Endometrial microvascular endothelial cells (primary cell): ENCODE measurements at regions not wholly inside any gene's neighbourhood (a gene's known extent, or its start where the extent isn't known, plus 50 kb on each side); places are given as distances from the start of the nearest gene placed in this dataset.

ENCODE experiments used
- in situ Hi-C: cut with HindIII; loops from 2 replicates; pipeline ENCODE4 v1.10.0; 2017; ENCODE audit warnings: low sequenced_read_pairs, low pct_unique_long_range_greater_than_20kb; ENCODE audit errors: inconsistent ontology term

- in situ Hi-C loops: no loop called here
Measured at GRCh38 chr2:40507432-40507831, 55.5 kb upstream of the SLC8A1 start.

- in situ Hi-C loops: no loop called here
Measured at GRCh38 chr2:40510304-40510703, 58.4 kb upstream of the SLC8A1 start.

GRCh38 chr2:40511661-40512213, 59.8 kb upstream of the SLC8A1 start:
- in situ Hi-C loops: no loop called here

- in situ Hi-C loops: no loop called here
Measured at GRCh38 chr2:40512256-40512655, 60.4 kb upstream of the SLC8A1 start.

DNA sequence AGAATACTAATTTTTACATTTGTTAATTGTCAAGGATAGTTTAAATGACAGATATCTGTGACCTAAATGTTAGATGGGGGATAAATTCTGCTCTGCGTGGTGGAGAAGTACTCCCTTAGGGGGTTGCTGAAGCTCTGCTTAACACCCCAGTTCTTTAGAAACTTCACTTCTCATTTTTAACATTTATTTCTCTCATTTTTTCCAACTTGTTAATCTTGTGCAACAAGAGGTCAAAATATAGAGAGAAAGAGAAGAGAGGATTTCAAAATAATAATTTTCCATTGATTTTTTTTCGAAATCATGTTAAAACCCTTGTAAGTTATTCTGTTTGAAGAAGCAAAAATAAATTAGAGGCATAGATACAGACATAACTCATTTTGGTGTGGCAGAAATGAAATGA, 61.3 kb upstream of the SLC8A1 start:
- in situ Hi-C loops: no loop called here

DNA sequence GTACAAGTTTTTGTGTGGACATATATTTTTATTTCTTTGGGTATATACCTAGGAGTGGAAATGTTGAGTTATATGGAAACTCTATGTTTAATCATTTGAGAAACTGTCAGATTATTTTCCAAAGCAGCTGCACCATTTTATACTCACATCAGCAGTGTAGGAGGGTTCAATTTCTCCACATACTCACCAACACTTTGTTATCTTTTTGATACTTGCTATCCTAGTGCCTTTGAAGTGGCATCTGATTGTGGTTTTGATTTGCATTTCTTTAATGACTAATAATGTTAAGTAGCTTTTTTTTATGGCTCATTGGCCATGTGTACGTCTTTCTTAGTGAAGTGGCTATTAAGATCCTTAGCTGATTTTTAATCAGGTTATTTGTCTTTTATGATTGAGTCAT, 64.7 kb upstream of the SLC8A1 start:
- in situ Hi-C loops: no loop called here

DNA sequence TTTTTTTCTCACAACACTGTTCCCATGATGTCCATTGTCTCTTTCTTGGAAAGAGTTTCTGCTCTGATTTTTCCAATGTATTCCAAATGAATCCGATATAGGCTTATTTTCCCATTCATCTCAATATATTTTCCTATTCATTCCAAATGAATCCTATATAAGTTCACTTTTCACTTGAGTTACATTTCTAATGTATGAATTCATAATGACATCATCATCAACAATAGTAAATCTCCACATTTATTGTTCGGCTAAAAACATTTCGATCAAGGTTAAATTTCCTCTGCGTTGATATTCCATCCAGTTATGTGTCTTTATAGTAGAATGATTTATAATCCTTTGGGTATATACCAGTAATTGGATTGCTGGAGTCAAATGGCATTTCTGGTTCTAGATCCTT, 76.7 kb upstream of the SLC8A1 start:
- in situ Hi-C loops: no loop called here

DNA sequence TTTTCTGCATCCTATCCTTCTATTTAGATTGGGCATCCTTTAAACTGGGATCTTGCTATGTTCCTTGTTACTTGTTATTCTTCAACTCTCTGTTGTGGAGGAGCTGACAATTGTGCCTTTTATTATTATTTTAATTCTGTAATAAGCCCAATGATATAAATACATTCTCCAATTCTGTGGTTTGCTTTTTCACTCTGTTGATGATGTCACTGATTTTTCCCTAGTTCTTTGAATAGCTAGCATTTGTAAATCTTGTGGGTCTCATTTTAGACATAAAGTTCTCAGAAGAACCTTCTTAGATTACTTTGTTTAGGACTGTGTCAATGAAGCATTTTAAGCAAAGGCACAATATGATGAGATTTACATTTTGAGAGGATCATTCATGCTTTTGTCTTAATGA, 79.5 kb upstream of the SLC8A1 start:
- in situ Hi-C loops: no loop called here

DNA sequence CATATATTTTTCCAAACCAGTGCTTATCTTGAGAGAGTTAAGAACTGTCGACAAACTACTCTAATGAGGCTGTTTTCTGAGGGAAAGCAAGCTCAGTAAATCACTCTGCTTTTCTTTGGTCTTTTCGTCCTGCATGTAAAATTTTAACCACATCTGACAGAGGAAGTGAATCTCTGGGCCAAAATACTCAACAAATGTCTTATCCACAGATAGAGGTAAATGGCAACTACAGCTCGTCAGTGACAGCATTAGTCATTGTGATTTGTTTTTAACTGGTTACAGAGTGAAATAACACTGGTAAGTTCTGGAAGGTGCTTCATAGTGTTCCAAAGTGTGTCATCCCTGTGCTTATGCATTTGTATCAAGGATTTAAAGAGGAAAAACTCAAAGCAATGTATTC, 82.6 kb upstream of the SLC8A1 start:
- in situ Hi-C loops: no loop called here

DNA sequence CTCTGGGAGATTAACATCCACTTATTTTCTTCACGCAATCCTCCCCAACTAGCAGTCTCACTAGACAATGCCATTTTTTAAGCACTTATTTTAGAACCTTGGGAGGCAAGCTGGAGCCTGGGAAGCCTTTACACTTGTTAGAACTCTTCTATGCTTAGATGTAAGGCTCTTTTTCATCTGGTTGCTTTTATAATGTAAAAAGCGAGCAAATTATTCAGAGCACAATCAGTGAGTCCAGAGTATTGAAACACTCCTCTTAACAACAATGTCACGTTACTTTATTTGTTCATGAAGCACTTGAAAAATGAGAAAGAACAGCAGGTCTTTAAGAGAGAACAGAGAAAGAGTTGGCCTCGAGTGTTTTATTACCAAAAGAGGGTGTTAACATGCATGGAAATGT, 84.1 kb upstream of the SLC8A1 start:
- in situ Hi-C loops: no loop called here

- in situ Hi-C loops: no loop called here
Measured at GRCh38 chr2:40540026-40540425, 88.1 kb upstream of the SLC8A1 start.

DNA sequence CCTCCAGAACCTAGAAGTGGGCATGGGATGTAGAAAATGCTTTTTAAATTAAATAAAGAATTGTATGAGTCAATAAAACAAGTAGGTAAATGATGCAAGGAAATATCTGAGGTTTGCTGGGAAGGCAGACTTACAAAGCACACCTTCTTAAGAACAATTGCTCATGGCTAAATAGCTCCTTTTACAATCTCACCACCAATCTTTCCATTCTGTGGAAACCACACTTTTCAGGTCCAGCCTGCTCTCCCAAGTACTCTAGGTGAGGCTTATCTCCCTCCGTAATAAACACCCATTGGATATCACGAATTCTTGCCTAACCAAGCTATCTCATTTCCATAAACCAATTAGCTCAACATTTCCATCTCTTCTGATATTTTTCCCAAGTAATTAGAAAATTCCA, 91.5 kb upstream of the SLC8A1 start:
- in situ Hi-C loops: no loop called here

DNA sequence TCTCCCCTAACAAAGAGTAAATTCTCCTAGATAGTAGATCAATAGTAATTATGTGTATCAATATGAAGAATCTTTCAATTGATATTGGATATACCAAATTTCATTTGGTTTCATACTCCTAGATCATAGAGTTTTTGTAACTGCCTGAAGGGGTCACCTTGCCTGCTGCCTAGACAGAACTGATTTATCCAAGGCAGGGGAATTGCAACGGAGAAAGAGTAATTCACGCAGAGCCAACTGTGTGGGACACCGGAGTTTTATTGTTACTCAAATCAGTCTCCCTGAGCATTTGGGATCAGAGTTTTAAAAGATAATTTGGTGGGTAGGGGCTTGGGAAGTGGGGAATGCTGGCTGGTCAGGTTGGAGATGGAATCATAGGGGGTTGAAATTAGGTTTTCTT, 92.2 kb upstream of the SLC8A1 start:
- in situ Hi-C loops: no loop called here

DNA sequence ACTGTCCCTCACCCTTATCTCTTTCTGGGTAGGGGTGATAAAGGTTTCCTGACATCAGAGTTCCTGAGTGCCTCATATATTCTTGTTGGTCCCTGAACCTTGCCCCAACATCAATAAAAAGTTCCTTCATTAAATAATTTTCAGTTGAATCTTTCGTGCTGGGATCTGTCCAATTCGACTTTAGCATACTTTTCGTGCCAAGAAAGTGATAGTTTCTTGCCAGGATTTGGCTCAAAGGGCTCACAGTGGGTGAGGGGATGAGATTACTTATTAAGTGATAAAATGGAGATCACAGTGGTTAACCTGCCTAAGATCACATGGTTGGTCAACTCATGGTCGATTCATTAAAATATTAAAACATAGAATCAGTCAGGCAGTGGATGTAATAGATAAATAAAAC, 93.8 kb upstream of the SLC8A1 start:
- in situ Hi-C loops: no loop called here

- in situ Hi-C loops: no loop called here
Measured at GRCh38 chr2:40546439-40547191, 94.7 kb upstream of the SLC8A1 start.

GRCh38 chr2:40548521-40548920, 96.6 kb upstream of the SLC8A1 start:
- in situ Hi-C loops: no loop called here

DNA sequence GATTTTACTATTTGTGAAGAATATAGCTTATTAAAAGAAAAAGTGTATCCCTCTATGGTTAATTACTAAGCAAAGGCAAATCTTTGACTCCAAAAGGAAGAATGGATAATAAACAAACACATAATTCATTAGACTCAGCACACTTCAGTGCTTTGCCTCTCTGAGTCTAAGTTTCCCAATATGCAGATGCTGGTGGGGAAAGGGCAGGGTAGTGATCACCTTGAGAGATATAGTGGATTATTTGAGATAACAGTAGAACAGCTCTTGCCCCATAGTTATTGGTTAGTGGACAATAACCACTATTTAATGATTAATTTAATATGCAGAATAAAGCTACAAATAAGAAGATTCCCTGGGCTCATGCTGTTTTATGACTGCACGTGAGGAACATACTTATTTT, 98.2 kb upstream of the SLC8A1 start:
- in situ Hi-C loops: no loop called here

DNA sequence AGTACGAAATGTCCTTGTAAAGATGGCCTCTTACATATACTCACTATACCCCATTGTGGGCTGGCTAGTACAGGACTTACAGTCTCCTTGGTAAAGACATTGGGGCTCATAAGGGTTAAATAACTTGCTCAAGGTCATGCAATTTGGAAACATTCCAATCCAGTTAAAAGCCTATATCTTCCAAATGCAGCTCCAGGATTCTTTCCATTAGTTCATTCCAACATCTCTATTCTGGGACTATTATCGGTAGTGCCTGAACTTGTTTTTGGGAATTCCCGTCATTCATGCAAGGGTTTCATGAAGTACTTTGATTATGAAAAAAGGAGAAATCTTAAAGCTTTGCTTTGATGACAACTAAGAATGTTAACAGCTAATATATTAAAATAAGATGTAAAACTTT, 99.2 kb upstream of the SLC8A1 start:
- in situ Hi-C loops: no loop called here

DNA sequence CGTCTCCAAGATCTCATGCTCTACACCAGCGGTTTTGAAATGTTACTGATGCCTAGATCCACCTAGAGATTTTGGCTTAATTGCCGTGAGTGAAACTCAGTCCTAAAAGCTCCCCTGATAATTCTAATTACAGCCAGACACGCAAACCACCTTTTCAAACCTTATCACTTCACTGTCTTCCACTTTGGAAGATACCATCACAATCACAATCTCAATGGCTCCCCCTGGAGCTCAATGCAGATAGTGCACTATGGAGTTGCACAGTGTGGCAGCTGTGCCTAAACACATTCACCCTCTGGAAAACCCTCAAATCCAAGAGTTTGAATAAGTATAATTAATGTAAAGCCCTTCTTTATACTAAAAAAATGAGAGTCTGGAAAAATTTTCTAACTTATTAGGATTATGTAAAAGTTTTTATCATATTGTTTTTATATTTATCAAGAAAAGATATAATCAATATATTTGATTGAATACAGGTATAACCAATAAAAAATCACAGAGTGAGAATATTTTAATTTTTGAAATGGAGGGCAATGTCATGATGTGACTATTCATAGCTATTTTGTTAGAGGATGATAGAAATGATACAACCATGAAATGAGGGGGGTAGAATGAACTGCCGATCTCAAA, 102.9 kb upstream of the SLC8A1 start:
- in situ Hi-C loops: no loop called here

GRCh38 chr2:40556293-40556692, 104.4 kb upstream of the SLC8A1 start:
- in situ Hi-C loops: no loop called here

DNA sequence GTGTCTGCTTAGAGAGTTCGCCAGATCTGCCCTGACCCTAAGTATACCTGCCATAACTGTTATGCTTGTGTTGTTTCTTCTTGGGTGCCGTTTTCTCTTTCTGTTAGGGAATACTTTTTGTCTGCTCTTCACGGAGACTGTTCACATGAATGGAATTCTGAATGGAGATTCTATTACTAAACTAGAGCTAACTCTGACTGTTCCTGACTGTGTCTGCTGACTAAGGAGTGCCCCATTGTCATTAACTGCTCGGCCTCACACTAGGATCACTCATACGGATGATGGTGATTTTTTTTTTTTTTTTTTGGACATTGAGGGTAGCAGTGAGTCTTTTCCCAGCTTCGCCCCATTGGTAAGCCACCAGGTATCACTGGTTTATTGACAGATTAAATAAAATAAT, 104.8 kb upstream of the SLC8A1 start:
- in situ Hi-C loops: no loop called here
